Osteoblast (primary cell): ENCODE measurements at regions not wholly inside any gene's neighbourhood (a gene's known extent, or its start where the extent isn't known, plus 50 kb on each side); places are given as distances from the start of the nearest gene placed in this dataset.

ENCODE experiments used
- DNase-seq: peaks from one replicate; pipeline ENCODE4 v3.0.0; 2011; ENCODE audit warnings: low spot score, mixed read lengths; ENCODE audit not compliant: insufficient read length; ENCODE audit errors: missing footprints
- H2AFZ ChIP-seq: 2 replicates; pipeline ENCODE4 v1.6.0; 2011; ENCODE audit warnings: mild to moderate bottlenecking, low read length
- H3K27ac ChIP-seq: 2 replicates; pipeline ENCODE4 v1.5.1; 2011; ENCODE audit warnings: mild to moderate bottlenecking, low read depth, low read length, moderate library complexity
- H3K27me3 ChIP-seq: 2 replicates; pipeline ENCODE4 v1.6.0; 2012; ENCODE audit warnings: mild to moderate bottlenecking, control low read depth, inconsistent platforms, low read length, moderate library complexity; ENCODE audit not compliant: insufficient read depth
- H3K36me3 ChIP-seq: 2 replicates; pipeline ENCODE4 v1.5.1; 2011; ENCODE audit warnings: mild to moderate bottlenecking, low read length, control low read depth, moderate library complexity; ENCODE audit not compliant: insufficient read depth
- H3K4me1 ChIP-seq: 2 replicates; pipeline ENCODE4 v1.5.1; 2011; ENCODE audit warnings: mild to moderate bottlenecking, low read length, control low read depth, moderate library complexity; ENCODE audit not compliant: insufficient read depth
- H3K4me2 ChIP-seq: 2 replicates; pipeline ENCODE4 v1.6.0; 2011; ENCODE audit warnings: mild to moderate bottlenecking, low read length; ENCODE audit not compliant: insufficient read depth
- H3K4me3 ChIP-seq: fragments of 200-600 bp; sonication (generic); 3 replicates; pipeline ENCODE4 v1.5.1; 2012; ENCODE audit warnings: mild to moderate bottlenecking, low read length, inconsistent platforms; ENCODE audit not compliant: insufficient read depth
- H3K79me2 ChIP-seq: 2 replicates; pipeline ENCODE4 v1.6.0; 2012; ENCODE audit warnings: mild to moderate bottlenecking, low read length, control low read depth, inconsistent platforms; ENCODE audit not compliant: insufficient read depth
- H3K9me3 ChIP-seq: 2 replicates; pipeline ENCODE4 v1.5.1; 2011; ENCODE audit warnings: low read depth, low read length, control low read depth
- H4K20me1 ChIP-seq: 2 replicates; pipeline ENCODE4 v1.6.0; 2012; ENCODE audit warnings: mild to moderate bottlenecking, low read length, control low read depth; ENCODE audit not compliant: insufficient read depth
- TF ChIP-seq, protein P1 (sequence below): IDR thresholded peaks from 2 replicates; pipeline ENCODE4 v1.5.1; 2011; ENCODE audit warnings: mild to moderate bottlenecking, low read depth, low read length, moderate library complexity; ENCODE audit errors: extremely low read depth

DNA sequence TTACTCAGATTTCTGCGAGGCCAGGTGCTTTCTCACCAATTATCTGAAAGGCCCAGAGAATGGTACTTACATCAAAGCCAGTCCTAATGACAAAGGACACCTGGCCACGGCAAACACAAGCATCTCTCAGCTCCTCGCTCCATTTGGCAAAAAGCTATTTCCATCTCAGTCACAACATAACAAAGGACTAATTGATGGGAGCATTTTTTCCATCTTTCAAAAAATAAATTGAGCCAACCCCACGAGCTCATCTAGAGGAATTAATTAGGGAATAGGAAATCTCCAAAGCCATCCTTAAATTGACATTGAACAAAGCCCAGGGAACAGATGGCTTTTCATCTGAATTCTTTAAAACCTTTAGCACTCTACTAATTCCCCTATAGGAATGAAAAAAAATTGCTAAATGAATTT is 236.7 kb downstream of the HAO1 start:
- no peaks in the 10 kb centered on the region for H3K27me3 ChIP-seq
- H3K79me2 ChIP-seq: no peaks in the 10 kb centered on the region
- no peaks in the 10 kb centered on the region for H3K4me1 ChIP-seq
- no peaks in the 10 kb centered on the region for H3K9me3 ChIP-seq
- DNase-seq: no peak
- no peaks in the 10 kb centered on the region for H3K36me3 ChIP-seq
- H3K4me2 ChIP-seq: no peak overlapping the region
- H2AFZ ChIP-seq: no peak overlapping the region
- no peaks in the 10 kb centered on the region for H4K20me1 ChIP-seq
- TF ChIP-seq, protein P1, sequence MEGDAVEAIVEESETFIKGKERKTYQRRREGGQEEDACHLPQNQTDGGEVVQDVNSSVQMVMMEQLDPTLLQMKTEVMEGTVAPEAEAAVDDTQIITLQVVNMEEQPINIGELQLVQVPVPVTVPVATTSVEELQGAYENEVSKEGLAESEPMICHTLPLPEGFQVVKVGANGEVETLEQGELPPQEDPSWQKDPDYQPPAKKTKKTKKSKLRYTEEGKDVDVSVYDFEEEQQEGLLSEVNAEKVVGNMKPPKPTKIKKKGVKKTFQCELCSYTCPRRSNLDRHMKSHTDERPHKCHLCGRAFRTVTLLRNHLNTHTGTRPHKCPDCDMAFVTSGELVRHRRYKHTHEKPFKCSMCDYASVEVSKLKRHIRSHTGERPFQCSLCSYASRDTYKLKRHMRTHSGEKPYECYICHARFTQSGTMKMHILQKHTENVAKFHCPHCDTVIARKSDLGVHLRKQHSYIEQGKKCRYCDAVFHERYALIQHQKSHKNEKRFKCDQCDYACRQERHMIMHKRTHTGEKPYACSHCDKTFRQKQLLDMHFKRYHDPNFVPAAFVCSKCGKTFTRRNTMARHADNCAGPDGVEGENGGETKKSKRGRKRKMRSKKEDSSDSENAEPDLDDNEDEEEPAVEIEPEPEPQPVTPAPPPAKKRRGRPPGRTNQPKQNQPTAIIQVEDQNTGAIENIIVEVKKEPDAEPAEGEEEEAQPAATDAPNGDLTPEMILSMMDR: no peak
- no peak overlapping the region for H3K4me3 ChIP-seq
- no peak overlapping the region for H3K27ac ChIP-seq

DNA sequence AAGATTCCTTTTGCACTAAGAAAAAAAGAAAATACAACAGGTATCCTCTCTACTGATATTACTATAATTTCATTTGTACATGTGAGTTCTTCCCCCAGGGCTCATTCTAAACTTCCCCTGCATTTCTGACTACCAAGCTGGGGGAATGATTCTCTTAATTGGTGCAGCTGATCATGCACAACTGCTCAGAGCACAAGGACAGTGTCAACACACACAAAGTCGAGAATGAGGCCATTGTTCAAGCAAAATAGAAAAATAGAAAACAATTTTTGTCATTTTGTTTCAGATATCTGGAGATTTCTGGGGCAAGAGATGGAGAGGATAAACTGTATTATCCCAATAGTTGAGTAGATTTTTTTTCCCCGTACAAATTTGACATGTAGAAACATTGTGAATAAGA is 236.3 kb downstream of the HAO1 start:
- no peak overlapping the region for H2AFZ ChIP-seq
- H3K27me3 ChIP-seq: no peaks in the 10 kb centered on the region
- H4K20me1 ChIP-seq: no peaks in the 10 kb centered on the region
- H3K4me3 ChIP-seq: no peak overlapping the region
- TF ChIP-seq, protein P1: no peak
- no peaks in the 10 kb centered on the region for H3K36me3 ChIP-seq
- H3K4me1 ChIP-seq: no peaks in the 10 kb centered on the region
- H3K4me2 ChIP-seq: no peak overlapping the region
- H3K9me3 ChIP-seq: no peaks in the 10 kb centered on the region
- no peak overlapping the region for H3K27ac ChIP-seq
- no peak for DNase-seq
- H3K79me2 ChIP-seq: no peaks in the 10 kb centered on the region

DNA sequence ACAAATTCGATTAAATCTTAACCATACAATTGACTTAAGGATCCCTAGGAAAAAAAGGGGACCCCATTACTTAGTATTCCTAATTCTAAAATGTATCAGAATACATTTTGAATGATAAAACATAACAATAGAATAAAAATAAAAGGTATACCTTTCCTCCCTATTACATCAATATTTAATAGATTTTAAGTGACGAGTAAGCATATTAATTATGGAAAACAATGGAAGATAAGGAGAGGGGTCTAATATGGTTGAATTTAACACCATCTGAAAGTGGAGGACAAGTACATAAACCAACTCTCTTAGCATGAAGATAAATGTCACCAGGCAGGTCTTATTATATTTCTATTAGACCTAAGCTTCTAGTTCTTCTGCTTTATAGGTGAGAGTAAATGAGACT is 232.1 kb downstream of the HAO1 start:
- H3K9me3 ChIP-seq: no peaks in the 10 kb centered on the region
- H4K20me1 ChIP-seq: no peaks in the 10 kb centered on the region

DNA sequence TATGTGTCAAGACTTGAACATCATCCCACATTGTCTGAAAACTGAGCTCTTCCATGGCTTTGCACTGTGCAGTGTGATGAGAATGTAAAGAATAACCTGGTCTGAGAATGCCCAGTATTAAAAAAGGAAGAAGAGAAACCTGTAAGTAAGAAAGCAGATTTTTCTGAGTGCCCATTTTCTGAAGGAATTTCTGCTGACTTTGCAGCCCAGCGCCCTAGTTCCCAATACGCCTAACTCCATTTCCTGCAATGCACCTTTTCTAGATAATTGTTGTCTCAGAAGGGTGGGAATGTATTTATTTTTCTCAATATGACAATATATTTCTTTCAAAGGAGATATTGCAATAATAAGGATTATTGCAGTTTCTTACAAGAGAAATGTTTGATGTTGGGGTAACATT is 231.5 kb downstream of the HAO1 start:
- Histone ChIP-seq H2AFZ (no peak overlapping the region), H3K4me2 (no peak overlapping the region), H3K36me3 (no peaks in the 10 kb centered on the region), H3K9me3 (no peaks in the 10 kb centered on the region), H3K4me1 (no peaks in the 10 kb centered on the region), H3K27ac (no peak overlapping the region), H3K27me3 (no peaks in the 10 kb centered on the region), H3K79me2 (no peaks in the 10 kb centered on the region), H3K4me3 (no peak overlapping the region), H4K20me1 (no peaks in the 10 kb centered on the region)
- DNase-seq: no peak
- TF ChIP-seq, protein P1: no peak

More for the DNA sequence above, 232.1 kb downstream of the HAO1 start:
- no peaks in the 10 kb centered on the region for H3K79me2 ChIP-seq
- H3K27me3 ChIP-seq: no peaks in the 10 kb centered on the region
- H3K27ac ChIP-seq: no peak overlapping the region
- H2AFZ ChIP-seq: no peak overlapping the region
- H3K4me2 ChIP-seq: no peak overlapping the region
- TF ChIP-seq, protein P1: no peak
- H3K4me3 ChIP-seq: no peak overlapping the region
- no peaks in the 10 kb centered on the region for H3K36me3 ChIP-seq
- H3K4me1 ChIP-seq: no peaks in the 10 kb centered on the region
- no peak for DNase-seq
